GM21423 (cell line): ENCODE measurements at regions not wholly inside any gene's neighbourhood (a gene's known extent, or its start where the extent isn't known, plus 50 kb on each side); places are given as distances from the start of the nearest gene placed in this dataset.
"Not testable (repeated sequence)": the region's sequence is repeated elsewhere in the genome, so short reads cannot be mapped to it uniquely, and the experiment has no call there.

Source experiments
- ATAC-seq: cut with Tn5 transposase; IDR thresholded peaks from one replicate; pipeline ENCODE4 v1.9.1; 2021; ENCODE audit warnings: mild to moderate bottlenecking, moderate library complexity; ENCODE audit not compliant: unreplicated experiment

DNA sequence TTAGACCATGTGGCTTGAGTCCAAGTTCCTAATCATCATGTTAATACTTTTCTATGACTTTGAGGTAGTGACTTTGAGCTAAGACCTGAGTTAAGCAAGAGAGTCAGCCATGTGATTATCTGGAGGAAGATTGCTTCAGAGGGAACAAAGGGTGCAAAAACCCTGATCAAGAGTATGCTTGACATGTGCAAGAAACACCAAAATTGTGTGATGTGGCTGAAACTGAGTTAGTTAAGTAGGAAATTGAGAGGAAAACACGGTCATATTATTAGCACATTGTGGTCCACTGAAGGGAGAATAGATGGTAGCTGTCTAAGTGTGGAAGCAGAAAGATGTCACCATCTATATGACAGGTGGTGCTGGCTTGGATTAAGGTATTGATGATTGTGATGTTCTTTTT, 130.4 kb upstream of the MON1B start:
- ATAC-seq: no peak

DNA sequence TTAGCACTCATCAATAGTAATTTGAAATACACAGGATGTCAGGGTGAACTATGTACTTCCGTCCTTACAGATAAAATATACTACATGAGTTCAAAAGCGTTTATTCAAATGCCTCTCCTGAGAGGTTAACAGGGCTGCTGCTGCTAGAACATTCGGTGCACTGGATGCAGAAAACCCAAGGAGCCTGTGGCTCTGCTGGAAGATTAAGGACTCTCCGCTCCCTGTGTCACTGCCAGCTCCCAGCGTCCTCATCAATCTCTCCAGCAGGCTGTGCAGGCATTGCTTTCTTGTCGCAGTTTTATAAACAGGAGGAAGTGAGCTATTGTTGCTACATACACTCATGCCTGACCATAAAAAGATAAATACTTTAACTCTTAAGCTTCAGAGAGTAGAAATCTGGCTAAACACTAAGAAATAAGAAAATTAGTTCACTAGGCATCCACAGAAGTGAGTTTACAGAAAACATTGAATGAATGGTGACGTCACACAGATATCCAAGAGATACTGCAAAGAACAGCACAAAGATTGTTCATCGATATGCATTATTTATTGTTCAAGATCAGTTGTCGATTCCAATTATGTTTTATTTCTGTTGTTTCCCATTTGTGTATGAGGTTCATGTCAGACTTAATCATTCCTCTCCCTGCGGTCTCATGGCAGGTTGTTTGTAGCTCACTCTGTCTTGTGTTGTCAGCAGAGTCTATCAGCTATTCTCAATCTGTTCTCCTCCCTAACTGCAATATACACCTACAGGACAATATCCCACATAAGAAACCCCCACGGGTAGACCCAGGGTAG, 127.9 kb upstream of the MON1B start:
- ATAC-seq: no peak

DNA sequence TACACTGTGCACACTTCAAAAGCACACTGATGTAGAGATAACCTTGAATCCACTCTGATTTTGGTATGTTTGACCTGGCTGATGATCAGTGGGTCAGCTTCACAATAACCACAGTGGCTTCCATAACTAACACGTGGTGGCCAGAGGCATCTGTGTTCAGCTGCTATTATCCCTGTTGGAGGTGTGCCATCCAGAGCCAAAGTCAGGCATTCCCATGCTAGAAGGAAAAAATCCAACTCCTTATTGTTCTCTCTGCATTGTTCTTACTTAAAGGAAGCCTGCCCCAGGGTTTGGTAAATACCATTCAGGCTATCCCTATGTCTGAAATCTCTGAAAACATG, 127.3 kb upstream of the MON1B start:
- no peak for ATAC-seq

DNA sequence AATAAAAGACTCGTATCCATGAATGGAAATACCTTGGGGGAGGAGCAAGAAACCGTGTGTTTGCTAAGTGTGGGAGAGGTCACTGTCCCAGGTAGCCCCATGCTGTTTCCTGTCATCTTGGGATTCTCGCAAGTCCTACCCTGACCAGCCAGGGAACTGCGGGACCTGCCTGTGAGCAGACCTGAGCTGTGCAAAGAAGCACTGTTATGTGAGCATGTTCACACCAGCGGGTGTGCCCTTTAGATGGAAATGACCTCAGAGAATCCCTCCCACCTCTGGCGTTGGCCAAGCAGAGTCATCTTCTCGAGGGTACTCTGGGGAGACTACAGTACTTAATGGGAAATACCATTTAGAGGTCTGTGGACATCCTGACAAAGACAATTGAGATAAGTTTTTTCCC, 127.0 kb upstream of the MON1B start:
- no peak for ATAC-seq

DNA sequence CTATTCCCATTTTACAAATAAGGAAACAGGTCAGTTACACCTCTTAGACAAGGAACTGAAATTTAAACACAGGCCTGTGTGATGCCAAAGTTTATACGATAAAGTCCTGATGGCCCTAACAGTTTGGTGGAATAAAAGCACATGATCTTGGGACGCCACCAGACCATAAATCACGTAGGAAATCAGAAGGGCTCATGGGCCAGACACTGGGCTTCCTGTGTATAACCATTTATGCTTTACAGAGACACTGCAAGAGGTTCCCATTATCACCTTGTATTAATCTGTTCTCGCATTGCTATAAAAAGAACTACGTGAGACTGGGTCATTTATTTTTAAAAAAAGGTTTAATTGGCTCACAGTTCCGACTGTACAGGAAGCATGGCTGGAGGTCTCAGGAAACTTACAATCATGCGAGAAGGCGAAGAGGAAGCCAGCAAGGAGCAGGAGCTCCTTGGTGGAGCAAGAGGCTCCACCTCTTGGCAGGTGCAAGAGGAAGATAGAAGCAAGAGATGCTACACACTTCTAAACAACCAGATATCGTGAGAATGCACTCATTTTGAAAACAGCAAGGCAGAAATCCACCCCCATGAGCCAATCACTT, 124.0 kb upstream of the MON1B start:
- no peak for ATAC-seq

DNA sequence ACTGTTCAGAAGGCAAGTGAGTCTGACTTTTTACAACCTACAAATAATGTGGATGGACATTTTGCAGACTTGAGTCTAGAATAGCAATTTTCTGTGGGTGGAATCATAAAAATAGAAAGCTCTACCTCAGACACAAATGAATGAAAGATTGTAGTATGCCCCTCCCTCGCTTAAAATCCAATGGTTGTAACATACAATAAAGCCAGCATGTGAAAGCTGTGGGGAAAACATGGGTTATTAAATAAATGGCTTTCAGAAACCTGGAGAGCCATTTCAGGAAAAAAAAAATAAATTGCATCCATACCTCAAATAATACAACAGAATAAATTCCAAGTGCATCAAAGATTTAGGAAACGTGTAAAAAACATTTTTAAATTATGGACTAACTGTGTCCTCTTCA, 123.1 kb upstream of the MON1B start:
- no peak for ATAC-seq

DNA sequence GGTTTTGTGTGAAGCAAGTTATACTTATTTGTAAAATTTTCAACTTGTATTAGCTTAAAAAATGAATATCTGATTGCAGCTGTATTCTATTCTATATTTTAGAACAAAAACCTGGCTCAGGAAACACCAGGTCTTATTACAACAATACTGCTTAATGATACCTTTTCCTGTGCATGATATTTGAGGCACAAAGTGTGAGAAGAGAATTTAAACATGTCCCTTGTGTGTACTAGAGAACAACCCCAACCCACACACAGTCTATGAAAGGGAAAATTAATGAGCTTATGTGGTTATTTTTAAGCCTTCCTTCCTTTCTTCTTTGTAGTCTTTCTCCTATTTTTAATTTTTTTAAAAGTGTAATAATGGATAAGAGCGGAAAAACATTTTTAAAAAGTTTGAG, 122.6 kb upstream of the MON1B start:
- no peak for ATAC-seq

DNA sequence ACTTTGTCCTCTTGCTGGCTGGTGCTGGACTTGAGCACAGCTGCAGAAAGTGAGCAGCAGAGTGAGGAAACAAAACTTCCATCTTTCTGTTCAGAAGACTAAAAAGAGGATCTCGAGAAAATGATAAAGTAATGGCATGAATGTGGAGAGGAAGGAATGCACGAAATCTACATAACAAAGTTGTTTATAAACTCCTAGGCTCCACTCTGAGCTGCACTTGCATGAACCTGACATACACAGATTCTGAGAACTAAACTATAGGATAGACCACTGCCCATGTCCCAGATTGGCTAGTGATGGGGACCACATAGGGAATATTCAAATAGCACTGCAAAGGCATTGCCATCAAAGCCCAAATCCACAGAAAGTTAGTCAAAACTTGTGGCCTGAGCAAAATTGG, 121.1 kb upstream of the MON1B start:
- ATAC-seq: no peak

DNA sequence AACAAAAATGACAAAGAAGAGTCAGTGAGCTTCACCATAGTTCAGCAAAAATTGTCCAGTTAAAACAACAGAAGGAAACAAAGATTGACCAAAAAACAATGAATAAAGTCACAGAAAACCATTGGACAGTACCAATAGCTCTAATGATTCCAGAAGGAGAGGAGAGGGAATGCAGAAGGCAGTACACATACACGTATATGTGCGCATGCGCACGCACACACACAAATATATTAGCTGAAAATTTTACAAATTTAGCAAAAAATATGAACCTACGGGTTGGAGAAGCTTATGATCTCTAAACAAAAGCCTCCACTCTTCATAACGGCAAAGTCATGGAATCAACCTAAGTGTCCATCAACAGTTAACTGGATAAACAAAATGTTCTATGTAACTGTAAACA, 120.3 kb upstream of the MON1B start:
- ATAC-seq: no peak

DNA sequence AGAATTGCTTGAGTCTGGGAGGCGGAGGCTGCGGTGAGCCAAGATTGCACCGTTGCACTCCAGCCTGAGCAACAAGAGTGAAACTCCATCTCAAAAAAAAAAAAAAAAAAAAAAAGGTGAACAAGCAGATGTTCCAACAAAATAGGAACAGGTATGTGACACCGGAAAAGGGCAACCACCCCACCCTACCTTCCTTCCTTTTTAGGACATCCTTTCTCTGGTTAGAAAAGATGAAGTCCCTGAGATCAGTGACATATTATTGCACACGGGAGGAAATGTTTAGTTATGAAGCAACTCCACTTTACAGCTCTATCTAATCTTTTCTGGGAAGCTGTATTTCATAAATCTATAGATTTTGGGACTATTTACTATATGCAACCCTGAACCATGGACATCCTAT, 114.2 kb upstream of the MON1B start:
- no peak for ATAC-seq

DNA sequence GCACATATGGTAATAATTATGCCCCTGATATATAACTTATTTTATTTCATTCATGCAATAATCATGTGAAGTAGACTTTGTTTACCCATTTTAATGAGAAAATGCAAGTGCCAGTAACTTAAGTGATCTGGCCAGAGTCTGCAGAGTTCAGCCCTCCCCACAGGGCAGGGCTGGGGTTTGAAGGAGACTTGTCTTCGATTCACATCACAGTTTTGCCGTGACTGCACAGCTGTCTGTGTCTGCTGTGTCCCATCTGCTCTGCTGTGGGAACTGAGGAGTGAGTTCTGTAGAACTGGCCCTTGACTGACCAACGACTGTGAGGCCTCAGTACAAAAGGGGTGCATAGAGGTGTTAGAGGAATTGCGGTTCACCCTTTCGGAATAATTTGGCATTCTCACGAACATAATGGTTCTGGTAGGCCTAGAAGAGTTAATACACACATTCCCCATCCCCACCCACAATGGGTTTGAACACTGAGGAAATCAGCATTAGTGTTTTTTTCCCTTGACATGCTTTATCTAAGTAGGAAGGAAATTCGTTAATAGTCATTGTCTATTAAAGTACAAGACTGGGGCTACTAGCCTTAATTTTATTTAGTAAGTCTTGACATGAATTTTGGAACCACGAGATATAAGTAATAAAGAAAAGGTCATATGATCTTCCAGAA, 113.6 kb upstream of the MON1B start:
- ATAC-seq: no peak

DNA sequence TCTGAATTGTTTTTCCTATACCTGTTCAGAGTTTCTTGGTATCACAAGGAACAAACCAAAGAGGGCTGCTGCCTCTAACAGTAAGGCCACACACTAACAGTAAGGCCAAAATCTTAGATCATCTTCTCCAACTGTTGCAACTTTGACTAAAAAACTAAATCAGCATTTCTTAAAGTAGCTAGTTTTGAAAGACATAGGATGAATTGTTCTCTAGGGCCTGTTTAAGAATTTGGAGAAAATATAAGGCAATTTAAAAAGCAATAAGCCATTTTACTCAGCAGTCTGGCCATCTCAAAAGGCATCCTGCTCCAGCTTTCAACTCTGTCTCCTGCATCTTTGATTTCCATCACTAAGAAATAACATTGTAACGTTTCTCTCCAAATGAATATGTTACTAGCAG, 105.0 kb upstream of the MON1B start:
- no peak for ATAC-seq

DNA sequence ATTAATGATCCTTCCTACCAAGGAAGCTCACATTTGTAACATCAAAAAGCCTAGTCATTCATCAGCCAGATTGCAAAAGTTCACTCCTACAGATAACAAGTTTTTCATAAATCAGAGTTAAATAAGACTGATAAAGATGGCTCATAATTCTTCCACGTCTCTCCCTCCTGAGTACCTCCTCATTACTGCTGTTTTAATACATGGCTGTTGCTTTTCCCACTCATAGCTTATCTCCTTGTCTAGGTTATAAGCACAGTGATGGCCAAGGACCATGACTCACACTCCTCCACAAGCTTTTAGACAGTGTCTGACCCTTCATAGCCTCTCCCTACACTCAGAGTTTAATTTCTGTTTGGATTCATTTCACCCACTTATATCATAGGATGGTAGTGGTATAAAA, 100.9 kb upstream of the MON1B start:
- ATAC-seq: no peak

DNA sequence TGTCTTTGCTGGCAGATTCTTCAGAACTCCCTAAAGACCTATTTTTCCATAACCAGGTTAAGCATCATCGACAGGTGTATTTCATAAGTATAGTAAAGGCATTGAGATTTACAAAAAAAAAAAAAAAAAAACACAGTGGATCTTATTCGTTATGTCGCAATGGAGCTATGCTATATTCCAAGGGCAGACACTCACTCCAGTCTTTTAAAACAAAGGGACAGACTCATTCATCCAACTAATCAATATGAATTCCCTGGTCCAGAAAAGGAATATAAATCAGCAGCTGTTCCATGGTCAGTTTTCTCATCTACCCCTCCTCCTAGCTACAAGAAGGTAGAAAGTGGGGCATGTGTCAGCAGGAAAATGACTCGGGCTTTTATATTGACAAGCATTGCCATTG, 97.7 kb upstream of the MON1B start:
- no peak for ATAC-seq

DNA sequence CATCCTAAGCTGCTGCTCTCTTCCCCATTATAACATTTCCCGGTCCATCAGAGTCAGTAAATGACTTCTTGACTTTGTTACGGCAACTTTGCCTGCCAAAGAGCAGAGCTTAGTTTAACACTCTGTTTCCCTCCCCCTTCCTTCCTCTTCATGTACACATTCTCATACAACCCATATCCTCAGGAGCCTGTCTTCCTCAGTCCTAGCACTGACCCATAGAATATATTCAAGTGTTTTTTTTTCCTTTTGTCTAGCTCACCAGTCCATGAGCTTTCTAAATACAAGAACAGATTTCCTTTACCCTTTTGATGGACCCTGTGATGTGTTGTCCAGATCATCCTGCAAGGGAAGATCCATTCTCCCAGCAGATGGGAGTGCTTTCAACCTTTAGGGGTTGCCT, 97.0 kb upstream of the MON1B start:
- no peak for ATAC-seq

DNA sequence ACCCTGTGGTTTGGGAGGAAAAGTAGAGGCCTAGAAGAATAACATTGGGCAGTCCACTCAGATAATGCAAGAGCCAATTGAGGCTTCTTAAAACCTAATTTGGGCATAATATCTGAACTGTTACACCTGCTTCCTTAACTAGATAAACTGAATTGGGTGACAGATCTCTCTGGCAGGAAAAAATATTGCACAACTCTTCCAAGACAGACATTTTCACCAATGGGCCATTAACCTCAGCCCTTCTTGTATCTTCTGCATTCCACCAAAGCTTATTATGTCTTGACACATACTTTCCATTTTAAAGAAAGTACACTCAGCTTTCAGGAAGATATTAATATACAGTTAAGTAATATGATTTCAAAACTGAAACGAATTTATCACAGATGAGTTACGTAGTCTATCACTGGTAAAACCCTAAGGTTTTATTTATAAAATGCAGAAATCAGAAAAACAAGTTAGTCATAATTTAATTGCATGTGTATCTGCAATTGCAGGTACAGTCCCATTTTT, 79.9 kb upstream of the MON1B start:
- no peak for ATAC-seq

DNA sequence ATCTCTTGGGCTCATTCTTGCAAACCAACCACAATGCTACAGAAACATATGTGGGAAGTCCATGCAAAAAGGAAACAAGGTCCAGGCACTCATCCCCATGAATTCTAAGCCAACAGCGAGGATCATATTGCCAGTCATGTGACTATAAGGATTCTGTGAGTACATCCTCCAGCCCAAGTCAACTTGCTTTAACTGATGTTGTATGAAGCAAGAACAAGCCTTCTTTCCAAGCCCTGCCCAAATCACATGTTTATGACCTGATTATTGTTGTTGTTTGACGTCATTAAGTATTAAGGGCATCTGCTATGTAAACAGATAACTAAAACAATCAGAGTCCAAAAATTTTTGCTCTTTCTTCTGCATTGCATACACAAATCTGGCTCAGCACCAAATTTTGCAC, 78.2 kb upstream of the MON1B start:
- ATAC-seq: no peak

DNA sequence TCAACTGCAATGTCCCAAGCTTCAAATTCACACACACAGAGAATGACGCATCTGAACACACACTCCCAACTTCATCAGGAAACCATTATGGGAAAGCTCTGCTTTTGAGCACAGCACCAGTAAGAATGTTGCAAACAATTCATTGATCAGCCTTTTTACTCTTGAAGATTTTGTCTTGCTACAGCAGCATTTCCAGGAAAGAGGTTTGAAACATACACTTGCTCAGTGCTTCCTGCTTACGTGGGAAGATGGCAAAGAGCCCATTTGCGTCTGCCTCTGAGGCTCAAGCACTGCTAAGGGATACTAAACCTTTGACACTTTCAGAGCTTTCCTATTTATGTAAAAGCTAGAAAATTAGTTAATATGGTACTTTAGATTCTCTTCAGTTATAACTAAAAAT, 77.2 kb upstream of the MON1B start:
- no peak for ATAC-seq

DNA sequence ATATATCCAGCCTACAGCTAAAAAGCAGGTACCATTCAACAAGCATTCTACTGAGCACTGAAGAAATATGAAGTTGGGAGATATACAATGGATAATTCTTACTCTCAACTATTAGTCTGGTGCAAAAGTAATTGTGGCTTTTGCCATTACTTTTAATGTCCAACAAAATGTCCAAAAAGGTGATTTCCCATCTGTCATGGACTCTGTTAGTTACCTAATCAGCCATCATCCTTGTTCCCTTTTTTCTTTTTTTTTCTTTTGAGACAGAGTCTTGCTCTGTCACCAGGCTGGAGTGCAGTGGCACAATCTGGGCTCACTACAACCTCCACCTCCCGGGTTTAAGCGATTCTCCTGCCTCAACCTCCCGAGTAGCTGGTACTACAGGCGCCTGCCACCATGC, 76.6 kb upstream of the MON1B start:
- not testable (repeated sequence) for ATAC-seq

DNA sequence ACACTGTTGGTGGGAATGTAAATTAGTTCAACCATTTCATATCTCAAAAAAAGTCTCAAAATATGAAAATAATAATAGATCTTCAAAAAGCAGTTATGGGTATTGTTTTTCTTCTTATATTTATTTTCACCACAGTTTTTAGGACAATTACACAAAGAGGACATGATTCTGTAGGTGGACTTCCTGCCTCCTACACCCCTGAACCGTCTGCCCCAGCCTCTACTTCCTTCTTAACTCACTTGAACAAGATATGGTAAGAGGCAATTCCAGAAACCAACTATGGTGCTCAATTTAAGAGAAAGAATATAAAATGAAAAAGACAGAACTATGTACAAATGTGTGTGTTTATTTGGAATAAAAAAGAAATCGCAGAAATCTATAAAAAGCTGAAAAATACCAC, 74.1 kb upstream of the MON1B start:
- no peak for ATAC-seq

DNA sequence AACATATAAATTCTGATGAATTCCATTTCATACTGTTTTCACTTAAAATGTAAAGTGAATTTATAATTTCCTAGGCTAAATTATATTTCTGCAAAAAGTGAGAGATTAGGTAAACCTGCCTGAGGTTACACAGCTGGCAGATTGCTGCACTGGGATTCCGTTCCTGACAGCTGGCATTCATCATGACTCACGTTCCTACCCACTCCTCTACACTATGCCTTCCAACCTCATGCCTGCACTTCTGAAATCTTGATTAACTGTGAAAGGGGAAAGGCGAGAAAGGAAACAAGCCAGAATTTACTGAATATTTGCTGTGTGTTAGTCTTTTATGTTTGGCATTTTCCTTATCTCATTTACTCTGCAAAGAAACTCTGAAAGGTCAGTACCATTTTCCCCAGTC, 73.3 kb upstream of the MON1B start:
- ATAC-seq: no peak

DNA sequence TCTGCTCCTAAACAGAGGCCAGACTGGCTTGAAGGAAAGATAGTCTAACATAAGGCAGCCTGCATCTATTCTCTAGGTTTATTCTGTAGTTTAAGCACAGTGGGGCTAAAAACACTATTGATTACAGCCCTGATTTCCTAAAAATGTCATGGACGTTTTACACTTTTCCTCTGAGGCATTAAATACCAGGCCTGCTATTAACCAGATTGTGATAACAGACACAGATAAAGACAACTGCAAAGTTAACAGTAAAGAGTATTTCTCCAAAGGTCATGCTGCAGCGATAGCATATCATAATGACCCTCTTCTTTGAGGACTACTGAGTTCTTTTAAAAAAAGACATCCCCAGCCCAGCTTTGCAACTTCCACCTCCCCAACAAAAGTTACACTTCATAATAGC, 59.6 kb upstream of the MON1B start:
- ATAC-seq: no peak
